ENCODE measurements at regions not wholly inside any gene's neighbourhood (a gene's known extent, or its start where the extent isn't known, plus 50 kb on each side); places are given as distances from the start of the nearest gene placed in this dataset.

GRCh38 chr4:127449449-127449848, 183.3 kb upstream of the INTU start:
- TF ChIP-seq POLR2A (IDR thresholded peaks at IDR 0.05; ENCODE audit: low read depth, low read length) (no peak), POU2F2 (IDR thresholded peaks at IDR 0.05; ENCODE audit: low read depth, low read length) (no peak)
